Stimulated activated CD4-positive, alpha-beta T cell treated with anti-CD3 and anti-CD28 coated beads, Interleukin-2, amount 100 ng/mL, for 24 hours (primary cell): ENCODE measurements at regions not wholly inside any gene's neighbourhood (a gene's known extent, or its start where the extent isn't known, plus 50 kb on each side); places are given as distances from the start of the nearest gene placed in this dataset.

Experiments
- DNase-seq, 2 donors: peaks; one replicate each; pipeline ENCODE4 v3.0.0-alpha.2; 2020

- no peak for DNase-seq
Measured at GRCh38 chr4:112896609-112897190, 152.8 kb upstream of the ANK2 start.

- DNase-seq = no peak
Measured at GRCh38 chr4:112897543-112897942, 151.9 kb upstream of the ANK2 start.

GRCh38 chr4:112898357-112899141 lies 150.9 kb upstream of the ANK2 start:
- DNase-seq = no peak

DNA sequence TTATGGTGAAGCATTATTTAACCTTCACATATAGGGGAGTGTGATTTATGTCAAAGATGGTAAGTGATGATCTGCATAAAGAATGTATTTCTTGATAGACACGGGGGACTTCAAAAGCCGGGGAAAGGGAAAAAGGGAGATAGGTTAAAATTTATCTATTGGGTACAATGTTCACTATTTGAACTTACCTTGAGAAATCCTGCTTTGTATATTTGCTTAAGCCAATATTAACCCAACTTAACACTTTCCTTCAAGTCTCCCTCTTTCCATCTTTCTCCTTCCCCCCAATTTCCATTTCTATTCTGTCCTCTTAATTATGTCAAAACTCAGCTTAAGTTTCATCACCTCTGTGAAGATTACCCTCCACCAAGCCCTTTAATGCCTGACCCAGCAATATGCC lies 149.0 kb upstream of the ANK2 start:
- no peak for DNase-seq

- no peak for DNase-seq
Measured at GRCh38 chr4:112901962-112902411, 147.5 kb upstream of the ANK2 start.

- no peak for DNase-seq
Measured at GRCh38 chr4:112905728-112906127, 143.7 kb upstream of the ANK2 start.

DNA sequence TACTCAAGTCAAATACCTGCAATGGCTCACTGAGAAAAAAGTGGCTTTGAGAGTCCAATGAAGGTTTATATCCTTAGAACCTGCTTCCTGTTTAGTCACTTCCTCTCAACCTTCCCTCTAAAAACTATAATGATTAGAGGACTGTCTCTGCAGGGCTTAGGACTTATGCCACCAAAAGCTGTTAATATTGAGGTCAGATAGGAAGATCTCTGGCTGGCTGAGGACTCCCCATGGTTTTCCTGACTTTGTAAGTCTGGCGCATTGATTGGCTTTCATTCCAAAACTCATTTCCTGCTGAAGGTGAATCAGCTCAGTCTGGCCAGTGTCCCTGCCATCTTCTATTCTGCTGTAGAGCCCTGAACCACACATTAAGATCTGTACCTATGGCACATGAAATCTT lies 140.9 kb upstream of the ANK2 start:
- no peak for DNase-seq

GRCh38 chr4:112910109-112910736 lies 139.2 kb upstream of the ANK2 start:
- no peak for DNase-seq

DNA sequence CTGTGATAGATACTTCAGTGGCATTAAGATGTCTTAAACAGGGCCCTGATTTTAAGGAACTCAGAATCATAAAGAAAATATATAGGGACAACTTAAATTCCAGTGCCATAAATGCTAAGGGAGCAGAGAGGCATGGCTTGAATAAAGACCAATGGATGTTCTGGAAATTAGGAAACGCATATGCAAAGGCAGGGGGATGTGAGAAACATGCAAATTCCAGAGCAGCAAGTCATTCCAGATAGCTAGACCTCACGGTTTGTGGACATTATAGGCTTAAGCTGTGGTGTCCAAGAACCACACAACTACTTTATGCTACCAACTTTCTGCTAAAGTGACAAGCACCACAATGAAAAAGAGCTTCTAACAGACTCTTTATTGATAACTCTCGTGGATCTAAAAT lies 132.6 kb upstream of the ANK2 start:
- no peak for DNase-seq

- no peak for DNase-seq
Measured at GRCh38 chr4:112923516-112923915, 125.9 kb upstream of the ANK2 start.

DNA sequence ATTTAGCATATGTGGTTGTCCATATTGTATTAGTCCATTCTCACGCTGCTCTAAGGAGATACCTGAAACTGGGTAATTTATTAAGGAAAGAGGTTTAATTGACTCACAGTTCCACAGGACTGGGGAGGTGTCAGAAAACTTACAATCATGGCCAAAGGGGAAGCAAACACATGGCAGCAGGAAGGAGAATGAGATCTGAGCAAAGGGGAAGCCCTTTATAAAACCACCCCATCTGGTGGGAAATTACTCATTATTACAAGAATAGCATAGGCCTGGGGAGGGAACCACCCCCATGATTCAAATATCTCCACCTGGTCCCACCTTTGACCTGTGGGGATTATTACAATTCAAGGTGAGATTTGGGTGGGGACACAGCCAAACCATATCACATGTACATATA lies 122.6 kb upstream of the ANK2 start:
- DNase-seq = no peak

- DNase-seq = no peak
Measured at GRCh38 chr4:112927544-112927943, 121.9 kb upstream of the ANK2 start.

DNA sequence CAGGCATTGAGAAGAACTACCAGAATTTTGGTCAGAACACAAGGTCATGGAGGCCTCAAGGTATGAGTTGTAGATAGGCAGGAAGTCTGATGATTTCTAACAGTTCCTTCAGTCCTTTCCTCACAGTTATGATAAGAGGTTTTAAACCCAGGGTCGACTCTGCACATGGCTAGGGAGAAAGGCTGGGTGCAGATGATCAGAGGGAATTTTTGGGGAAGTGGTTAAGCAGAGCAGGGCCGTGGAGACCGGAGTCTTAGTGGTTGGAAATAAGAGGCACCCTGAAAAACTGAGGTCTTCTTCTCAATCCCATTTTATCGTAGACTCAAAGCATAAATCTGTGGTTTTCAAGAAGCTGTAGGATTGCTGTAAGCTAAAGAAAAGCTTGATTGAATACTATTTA lies 118.5 kb upstream of the ANK2 start:
- no peak for DNase-seq

DNA sequence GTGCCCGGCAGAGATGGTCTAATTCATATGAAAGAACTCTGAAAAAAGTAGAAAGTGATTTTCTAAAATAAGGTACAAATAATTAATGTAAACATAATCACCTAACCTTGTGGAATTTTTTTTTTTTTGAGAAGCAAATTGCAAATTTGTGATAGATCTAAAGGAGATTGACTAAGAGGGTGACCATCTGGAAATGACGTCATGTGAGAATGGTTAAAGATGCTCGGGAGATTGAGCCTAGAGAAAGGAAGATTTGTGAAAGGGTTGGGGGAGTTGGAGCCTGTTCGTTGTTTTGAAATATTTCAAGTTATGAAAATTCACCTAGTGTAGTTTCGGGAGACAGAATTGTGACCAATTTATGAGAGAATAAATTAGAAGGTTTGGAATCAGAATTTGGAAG lies 115.7 kb upstream of the ANK2 start:
- no peak for DNase-seq

DNA sequence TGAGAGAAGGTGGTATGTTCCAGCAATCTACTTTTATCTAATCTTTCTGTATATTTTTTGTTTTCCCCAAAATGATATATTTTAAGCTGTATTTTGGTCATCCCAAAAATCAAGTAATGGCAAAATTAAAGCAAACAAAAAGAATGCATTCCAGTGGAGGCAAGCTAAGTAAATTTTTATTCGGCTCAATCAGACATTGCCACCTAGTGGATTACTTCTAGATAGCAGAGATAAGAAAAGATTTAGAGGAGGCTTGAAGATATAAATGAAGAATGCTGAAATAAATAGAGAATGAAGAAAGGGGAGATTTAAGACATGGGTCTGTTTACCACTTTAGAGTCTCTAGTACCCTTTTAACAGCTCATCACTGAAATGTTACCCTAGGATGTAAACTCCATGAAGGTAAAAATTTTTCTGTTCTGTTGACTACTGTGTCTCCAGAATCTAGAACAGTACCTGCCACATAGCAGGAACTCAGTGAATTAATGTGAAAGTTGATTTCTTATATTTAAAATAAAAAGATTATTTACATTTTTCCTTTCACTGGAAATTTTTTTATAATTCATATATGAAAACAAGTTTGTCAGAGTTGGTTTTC lies 110.9 kb upstream of the ANK2 start:
- no peak for DNase-seq

GRCh38 chr4:112939901-112940300 lies 109.6 kb upstream of the ANK2 start:
- no peak for DNase-seq

- no peak for DNase-seq
Measured at GRCh38 chr4:112940336-112940735, 109.1 kb upstream of the ANK2 start.

GRCh38 chr4:112942077-112942476 lies 107.4 kb upstream of the ANK2 start:
- no peak for DNase-seq

DNA sequence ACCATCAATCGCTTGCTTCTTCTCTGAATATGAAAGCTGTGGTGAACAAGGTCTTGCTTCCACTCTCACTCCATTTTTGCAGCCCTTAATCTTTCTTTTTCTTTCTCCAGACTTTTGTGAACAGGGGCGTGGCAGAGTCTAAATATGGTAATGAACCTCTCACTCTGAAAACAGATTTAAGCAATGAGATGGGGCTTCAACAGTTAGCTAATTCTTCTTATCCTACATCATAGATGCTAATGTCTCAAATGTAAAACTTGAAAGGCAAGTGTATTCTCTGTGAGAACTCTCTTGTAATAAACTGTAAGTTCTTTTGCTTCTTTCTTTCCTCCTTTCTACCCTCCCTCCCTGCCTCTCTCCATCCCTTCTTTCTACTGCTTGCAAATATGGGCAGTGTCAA lies 106.5 kb upstream of the ANK2 start:
- no peak for DNase-seq

DNA sequence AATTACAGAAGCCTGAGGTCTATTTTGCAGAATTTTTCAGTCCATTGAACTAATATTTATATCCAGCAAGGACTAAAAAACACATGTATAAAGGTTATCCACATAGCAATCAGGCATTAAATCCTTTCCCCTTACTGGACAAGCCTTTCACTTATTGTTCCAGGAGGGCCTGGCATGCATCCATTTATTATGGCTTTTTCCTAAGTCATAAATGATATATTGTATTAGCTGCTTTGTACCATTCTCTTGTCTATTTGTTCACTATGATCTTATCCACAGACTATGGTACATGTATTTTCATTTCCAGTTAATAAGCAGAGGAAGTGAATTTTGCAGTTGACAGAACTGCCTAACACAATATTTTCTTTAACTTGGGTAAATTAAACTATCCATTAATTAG lies 105.4 kb upstream of the ANK2 start:
- DNase-seq = no peak

GRCh38 chr4:112946127-112946526 lies 103.3 kb upstream of the ANK2 start:
- DNase-seq = no peak

GRCh38 chr4:112947616-112948015 lies 101.8 kb upstream of the ANK2 start:
- no peak for DNase-seq

DNA sequence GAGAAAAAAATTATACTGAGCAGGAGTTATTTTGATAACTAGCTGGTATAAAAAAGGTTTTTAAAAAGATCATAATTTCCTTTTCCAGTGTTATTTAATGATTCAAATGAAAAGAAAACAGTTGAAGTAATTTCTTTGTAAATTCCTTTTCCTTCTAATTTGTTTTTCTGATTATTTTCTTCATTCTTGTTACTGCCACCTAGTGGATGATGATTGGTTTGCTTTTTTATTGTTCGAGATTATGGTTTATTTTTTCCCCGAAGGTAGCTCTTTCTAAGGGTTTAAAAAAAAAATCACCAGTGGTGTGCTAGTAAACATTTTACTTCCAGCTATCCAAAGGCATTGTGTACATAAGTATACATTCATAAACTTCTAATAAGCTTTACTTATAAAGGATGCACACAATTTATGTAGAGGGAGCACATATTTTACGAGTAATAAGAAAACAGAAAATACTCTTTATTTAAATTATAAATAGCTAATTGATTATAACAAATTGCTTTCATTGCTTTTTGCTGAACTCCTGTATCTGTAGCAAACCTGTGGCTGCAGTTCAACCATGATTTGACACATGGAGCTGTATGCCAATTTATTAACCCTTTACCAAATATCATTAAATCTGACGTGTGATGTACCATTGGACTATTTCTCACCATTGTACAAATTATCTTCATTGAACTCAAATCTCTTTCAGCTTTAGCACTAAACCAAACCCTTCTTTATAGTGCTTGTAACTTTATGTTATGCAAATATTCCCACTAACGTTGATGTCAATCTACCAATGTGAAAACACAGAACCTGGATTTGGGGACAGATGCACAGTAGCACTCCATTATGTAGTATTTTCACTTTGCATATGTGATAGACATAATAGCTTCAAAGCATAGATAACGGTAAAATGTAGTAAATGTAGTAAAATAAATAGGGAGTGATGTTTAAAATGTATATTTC lies 97.8 kb upstream of the ANK2 start:
- no peak for DNase-seq
